ENCODE measurements at regions not wholly inside any gene's neighbourhood (a gene's known extent, or its start where the extent isn't known, plus 50 kb on each side); places are given as distances from the start of the nearest gene placed in this dataset.

GRCh38 chr5:133876266-133876665 is 92.2 kb downstream of the C5orf15 start:
- H3K4me3 ChIP-seq (ENCODE audit: low read depth, low read length) = no peak overlapping the region

GRCh38 chr5:133875179-133875578 is 93.2 kb downstream of the C5orf15 start:
- no peak for DNase-seq (ENCODE audit: low read depth)
- TF ChIP-seq, protein P1, sequence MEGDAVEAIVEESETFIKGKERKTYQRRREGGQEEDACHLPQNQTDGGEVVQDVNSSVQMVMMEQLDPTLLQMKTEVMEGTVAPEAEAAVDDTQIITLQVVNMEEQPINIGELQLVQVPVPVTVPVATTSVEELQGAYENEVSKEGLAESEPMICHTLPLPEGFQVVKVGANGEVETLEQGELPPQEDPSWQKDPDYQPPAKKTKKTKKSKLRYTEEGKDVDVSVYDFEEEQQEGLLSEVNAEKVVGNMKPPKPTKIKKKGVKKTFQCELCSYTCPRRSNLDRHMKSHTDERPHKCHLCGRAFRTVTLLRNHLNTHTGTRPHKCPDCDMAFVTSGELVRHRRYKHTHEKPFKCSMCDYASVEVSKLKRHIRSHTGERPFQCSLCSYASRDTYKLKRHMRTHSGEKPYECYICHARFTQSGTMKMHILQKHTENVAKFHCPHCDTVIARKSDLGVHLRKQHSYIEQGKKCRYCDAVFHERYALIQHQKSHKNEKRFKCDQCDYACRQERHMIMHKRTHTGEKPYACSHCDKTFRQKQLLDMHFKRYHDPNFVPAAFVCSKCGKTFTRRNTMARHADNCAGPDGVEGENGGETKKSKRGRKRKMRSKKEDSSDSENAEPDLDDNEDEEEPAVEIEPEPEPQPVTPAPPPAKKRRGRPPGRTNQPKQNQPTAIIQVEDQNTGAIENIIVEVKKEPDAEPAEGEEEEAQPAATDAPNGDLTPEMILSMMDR (IDR thresholded peaks at IDR 0.05; ENCODE audit: control insufficient read depth, extremely low read depth, insufficient read depth) = no peak
- H3K4me3 ChIP-seq (ENCODE audit: low read depth, low read length) = no peak overlapping the region

More at GRCh38 chr5:133876266-133876665, 92.2 kb downstream of the C5orf15 start:
- DNase-seq (ENCODE audit: low read depth) = no peak
- TF ChIP-seq, protein P1 (IDR thresholded peaks at IDR 0.05; ENCODE audit: control insufficient read depth, extremely low read depth, insufficient read depth) = no peak

DNA sequence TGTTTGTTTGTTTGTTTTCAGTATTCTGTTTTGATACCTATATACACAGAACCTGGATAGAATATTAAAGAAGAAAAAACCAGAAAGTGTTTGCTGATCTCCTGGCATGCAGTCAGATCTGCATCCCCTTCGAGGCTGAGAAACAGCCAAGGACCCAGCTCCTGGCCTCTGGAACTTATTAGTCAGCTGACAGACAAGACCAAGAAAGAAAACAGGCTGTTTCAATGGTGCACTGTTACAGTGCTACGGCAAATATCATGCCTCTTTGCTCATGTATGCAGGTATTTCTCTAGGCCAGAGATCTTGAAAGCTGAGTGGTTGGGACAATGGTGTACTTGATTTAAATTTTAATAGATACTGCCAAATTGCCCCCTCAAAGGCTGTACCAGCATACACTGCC is 95.0 kb downstream of the C5orf15 start:
- no peak overlapping the region for H3K4me3 ChIP-seq (ENCODE audit: low read depth, low read length)
- TF ChIP-seq, protein P1 (IDR thresholded peaks at IDR 0.05; ENCODE audit: control insufficient read depth, extremely low read depth, insufficient read depth) = no peak
- DNase-seq (ENCODE audit: low read depth) = no peak

DNA sequence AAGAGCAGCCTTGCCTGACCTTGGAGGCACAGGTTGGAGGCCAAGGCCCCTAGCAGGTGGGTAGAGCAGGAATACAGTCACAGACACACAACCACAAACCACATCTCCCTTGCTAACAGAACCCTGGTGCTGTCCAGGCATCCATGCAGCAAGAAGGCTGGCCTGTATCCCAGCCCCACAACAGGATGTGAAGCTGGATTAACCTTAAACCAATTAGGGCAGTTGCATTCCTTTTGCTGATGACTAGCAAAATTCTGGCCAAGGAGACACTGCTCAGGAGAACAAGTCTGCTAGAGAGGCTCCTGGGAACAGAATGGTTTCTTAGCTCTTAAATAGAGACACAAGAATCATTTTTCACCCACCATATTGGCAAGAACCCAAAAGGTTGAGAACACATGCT is 97.8 kb downstream of the C5orf15 start:
- H3K4me3 ChIP-seq (ENCODE audit: low read depth, low read length) = no peak overlapping the region
- DNase-seq (ENCODE audit: low read depth) = no peak
- TF ChIP-seq, protein P1 (IDR thresholded peaks at IDR 0.05; ENCODE audit: control insufficient read depth, extremely low read depth, insufficient read depth) = no peak

DNA sequence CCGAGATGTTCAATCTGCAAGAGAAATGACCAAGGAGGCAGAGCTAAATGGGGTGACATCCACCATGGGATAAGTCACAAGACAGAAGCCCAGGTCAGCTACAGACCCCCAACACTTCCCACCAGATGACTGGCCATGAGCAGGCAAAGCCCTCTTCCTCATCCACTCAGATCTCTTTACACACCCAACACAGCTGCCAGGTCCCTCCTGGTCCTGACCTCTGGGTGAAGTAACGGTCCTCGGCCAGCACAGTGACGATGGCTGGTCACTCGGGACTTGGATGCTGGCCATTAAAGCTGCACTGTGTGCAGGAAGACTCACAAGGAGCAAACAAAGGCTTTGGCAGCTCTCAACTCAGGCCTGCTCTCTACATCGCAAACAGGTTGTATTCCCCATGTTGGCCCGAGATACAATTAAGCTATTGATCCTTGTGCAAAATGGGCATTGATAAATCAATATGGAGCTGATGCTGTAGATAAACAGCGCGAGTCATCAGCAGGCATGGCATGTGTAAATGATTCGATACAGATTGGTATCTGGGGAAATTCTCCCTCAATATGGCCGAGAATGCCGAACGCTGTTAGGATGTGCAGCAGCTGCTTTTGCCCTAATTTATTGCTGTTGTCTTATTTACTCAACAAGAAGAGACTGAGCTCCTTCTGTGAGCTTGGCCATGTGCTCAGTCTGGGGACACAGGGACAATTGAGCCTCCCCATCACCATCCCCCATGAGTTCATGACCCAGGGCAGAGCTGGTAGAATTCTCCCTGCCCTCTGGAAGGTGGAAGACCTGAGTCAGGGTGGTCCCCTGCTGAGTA is 98.7 kb downstream of the C5orf15 start:
- peak; percentile 62 for DNase-seq (ENCODE audit: low read depth)
- no peak overlapping the region for H3K4me3 ChIP-seq (ENCODE audit: low read depth, low read length)
- TF ChIP-seq, protein P1 (IDR thresholded peaks at IDR 0.05; ENCODE audit: control insufficient read depth, extremely low read depth, insufficient read depth) = no peak

DNA sequence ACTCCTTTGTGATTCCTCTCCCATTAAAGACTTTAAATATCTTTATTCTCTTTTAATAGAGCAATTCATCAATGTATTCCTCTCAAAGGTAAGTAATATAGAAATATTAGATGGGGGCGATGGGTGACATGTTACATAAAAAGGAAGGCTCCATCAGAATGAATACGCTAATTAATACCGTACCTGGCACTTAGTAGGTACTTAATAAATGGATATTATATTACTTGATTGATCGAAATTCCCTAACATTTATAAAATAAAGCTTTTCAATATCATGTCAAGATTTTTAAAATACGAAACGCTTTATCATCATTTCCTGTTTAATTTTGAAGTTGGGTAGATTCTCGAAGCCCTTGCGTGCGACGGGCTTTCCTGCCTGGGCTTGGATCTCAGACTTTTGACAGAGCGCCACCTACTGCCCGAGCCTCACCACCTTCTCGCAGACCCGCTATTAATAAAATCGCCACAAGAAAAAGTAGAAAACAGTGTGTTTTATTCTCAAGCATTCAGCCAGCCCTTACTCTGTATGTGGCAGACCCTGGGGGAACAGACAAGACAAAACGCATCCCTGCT is 99.4 kb downstream of the C5orf15 start:
- H3K4me3 ChIP-seq (ENCODE audit: low read depth, low read length) = no peak overlapping the region
- TF ChIP-seq, protein P1 (IDR thresholded peaks at IDR 0.05; ENCODE audit: control insufficient read depth, extremely low read depth, insufficient read depth) = peak; percentile 83

More for the DNA sequence above, 99.4 kb downstream of the C5orf15 start:
- DNase-seq (ENCODE audit: low read depth) = no peak

Measured in LNCaP clone FGC (cell line).